Transverse colon (tissue), 4 donors: ENCODE measurements at regions not wholly inside any gene's neighbourhood (a gene's known extent, or its start where the extent isn't known, plus 50 kb on each side); places are given as distances from the start of the nearest gene placed in this dataset.

Experiments
- DNase-seq: peaks from one replicate; pipeline ENCODE4 v3.0.0-alpha.2; 2019
- H3K27ac ChIP-seq, 4 donors: fragments of 200-600 bp; sonication (generic); 2 replicates each; pipeline ENCODE4 v1.5.1; 2016 to 2018; ENCODE audit warnings: inconsistent platforms in 4 of 4
- H3K27me3 ChIP-seq: fragments of 200-600 bp; sonication (generic); 2 replicates; pipeline ENCODE4 v1.5.1; 2017; ENCODE audit warnings: inconsistent platforms
- H3K36me3 ChIP-seq, 4 donors: fragments of 200-600 bp; sonication (generic); 2 replicates each; pipeline ENCODE4 v1.5.1; 2017 to 2019; ENCODE audit warnings: inconsistent platforms in 4 of 4
- H3K4me1 ChIP-seq, 4 donors: fragments of 200-600 bp; sonication (generic); 2 replicates each; pipeline ENCODE4 v1.5.1; 2017 to 2020; ENCODE audit warnings: inconsistent platforms in 4 of 4
- H3K4me3 ChIP-seq, 4 donors: fragments of 200-600 bp; sonication (generic); 1 replicate in 1 of 4; 2 replicates in 3 of 4; pipeline versions ENCODE4 v1.5.1 to v1.6.1; 2017 to 2019; ENCODE audit warnings: inconsistent platforms in 4 of 4
- H3K9me3 ChIP-seq, 2 donors: fragments of 200-600 bp; sonication (generic); 2 replicates each; pipeline ENCODE4 v1.5.1; 2017 to 2019; ENCODE audit warnings: inconsistent platforms in 2 of 2
- EP300 ChIP-seq: sonication (generic); formaldehyde crosslinking; IDR thresholded peaks from one replicate; pipeline ENCODE4 v1.6.1; 2017; ENCODE audit warnings: antibody characterized with exemption, low read depth
- POLR2A ChIP-seq: fragments of 450-650 bp; IDR thresholded peaks from one replicate; pipeline ENCODE4 v1.6.1; 2016; ENCODE audit warnings: antibody characterized with exemption, mild to moderate bottlenecking, moderate library complexity
- POLR2AphosphoS5 ChIP-seq, 3 donors: sonication (generic); formaldehyde crosslinking; IDR thresholded peaks; one replicate each; pipeline ENCODE4 v1.6.1; 2016; ENCODE audit warnings: antibody characterized with exemption in 3 of 3
- WGBS, 2 donors: methylation state at CpG; one replicate each; pipeline ENCODE4 v1.1.5; 2018; ENCODE audit warnings: low coverage in 1 of 2; 5-methylcytosine and 5-hydroxymethylcytosine counted together
- in situ Hi-C, 4 donors: fragments of 200-750 bp; cut with MboI; loops; one replicate each; pipeline versions ENCODE4 v1.15.0 to v1.15.1; 2017; ENCODE audit warnings: low sequenced_read_pairs in 3 of 4, low pct_ligation_motif_present in 1 of 4, low pct_unique_long_range_greater_than_20kb in 1 of 4
- intact Hi-C: fragments of 100-400 bp; cut with DNase I; formaldehyde crosslinking; loops from one replicate; pipeline ENCODE4 v1.15.1; 2023; ENCODE audit warnings: low total_unique reads
- TF ChIP-seq, protein P1 (sequence below), 5 experiments: fragments of 200-600 bp in 3 of 5; fragments of 450-650 bp in 2 of 5; sonication (generic) in 3 of 5; IDR thresholded peaks; 1 replicate in 2 of 5; 2 replicates in 3 of 5; pipeline ENCODE4 v1.5.1; 2016 to 2017; ENCODE audit warnings: antibody characterized with exemption in 5 of 5, inconsistent platforms in 3 of 5, mild to moderate bottlenecking in 2 of 5, moderate library complexity in 1 of 5

DNA sequence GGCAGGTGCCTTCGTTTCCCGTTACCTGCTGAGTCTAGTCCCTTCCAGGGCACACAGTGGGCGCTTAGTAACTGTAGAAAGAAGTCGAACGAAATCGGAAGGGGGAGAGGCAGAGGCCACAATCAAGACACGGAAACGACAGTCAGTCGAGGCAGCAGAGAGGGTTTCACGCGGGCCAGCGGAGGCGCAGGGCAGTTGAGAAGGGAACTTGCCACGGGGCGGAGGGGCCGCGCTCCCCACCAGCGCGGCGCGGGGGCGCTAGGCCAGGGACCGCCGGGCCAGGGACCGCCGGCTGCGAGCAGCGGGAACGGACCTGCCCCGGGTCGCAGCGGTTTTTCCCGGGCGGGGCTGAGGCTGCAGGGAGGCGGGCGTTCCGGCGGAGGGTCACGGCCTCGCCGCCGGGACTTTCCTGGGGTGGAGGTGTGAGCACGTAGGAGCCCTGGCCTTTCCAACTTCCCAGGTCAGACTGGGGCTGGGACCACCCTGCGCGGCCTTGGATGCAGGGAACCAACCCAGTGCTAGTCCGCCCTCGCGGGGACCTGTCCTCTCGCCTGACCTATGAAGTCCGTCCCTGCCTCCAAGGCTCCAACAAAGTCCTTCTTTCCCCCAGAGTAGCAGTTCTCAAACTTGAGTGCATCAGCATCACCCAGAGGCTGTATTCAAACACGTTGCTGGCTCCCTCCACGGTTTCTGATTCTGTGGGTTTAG, 150.1 kb upstream of the FGGY start:
- Histone ChIP-seq H3K9me3 (no peaks in the 10 kb centered on the region), H3K36me3 (no peaks in the 10 kb centered on the region), H3K27ac (peak overlapping the region; percentile 50 to 73 (median 60)), H3K4me1 (peaks cover 0 to 37% (median 19%) of the 10 kb centered on the region in 4 donors), H3K4me3 (peak overlapping the region; percentile 35 to 59 (median 47)), H3K27me3 (no peaks in the 10 kb centered on the region)
- 6% methylated on average over 52 of the region's 52 CpGs; no CpG with 5 or more reads in 1 of the 2 donors for WGBS, 2 donors
- intact Hi-C loops (no loop called here), in situ Hi-C loops (no loop called here)
- DNase-seq, result peak; percentile 56
- peak; percentile 19 for TF ChIP-seq POLR2A
- TF ChIP-seq, protein P1, sequence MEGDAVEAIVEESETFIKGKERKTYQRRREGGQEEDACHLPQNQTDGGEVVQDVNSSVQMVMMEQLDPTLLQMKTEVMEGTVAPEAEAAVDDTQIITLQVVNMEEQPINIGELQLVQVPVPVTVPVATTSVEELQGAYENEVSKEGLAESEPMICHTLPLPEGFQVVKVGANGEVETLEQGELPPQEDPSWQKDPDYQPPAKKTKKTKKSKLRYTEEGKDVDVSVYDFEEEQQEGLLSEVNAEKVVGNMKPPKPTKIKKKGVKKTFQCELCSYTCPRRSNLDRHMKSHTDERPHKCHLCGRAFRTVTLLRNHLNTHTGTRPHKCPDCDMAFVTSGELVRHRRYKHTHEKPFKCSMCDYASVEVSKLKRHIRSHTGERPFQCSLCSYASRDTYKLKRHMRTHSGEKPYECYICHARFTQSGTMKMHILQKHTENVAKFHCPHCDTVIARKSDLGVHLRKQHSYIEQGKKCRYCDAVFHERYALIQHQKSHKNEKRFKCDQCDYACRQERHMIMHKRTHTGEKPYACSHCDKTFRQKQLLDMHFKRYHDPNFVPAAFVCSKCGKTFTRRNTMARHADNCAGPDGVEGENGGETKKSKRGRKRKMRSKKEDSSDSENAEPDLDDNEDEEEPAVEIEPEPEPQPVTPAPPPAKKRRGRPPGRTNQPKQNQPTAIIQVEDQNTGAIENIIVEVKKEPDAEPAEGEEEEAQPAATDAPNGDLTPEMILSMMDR (IDR thresholded peaks at IDR 0.05), result no peak

DNA sequence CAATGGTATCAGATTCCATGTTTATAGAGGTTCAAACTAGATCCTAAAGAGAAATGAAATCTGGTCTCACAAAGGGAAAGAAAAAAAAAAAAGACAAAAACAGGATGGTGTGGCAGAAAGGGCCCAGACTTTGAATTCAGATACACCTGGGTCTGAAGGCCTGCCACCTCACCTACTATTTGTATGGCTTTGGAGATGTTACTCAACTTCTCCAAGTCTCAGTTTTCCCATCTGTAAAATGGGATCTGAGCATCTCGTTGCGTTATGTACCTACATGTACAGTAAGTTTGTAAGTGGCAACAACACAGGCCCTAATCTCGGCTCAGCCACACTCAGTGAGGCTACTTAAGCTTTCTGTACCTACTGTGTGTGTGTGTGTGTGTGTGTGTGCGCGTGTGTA, 147.5 kb upstream of the FGGY start:
- in situ Hi-C loops (no loop called here), intact Hi-C loops (no loop called here)
- Histone ChIP-seq H3K9me3 (no peaks in the 10 kb centered on the region), H3K4me1 (peaks cover 0 to 30% (median 17%) of the 10 kb centered on the region in 4 donors), H3K4me3 (no peak overlapping the region), H3K27ac (peak overlapping the region in 2 of 4 donors; percentile 78 to 84), H3K27me3 (no peaks in the 10 kb centered on the region), H3K36me3 (no peaks in the 10 kb centered on the region)
- 91 to 98% methylated on average over 3 to 5 of the region's 5 CpGs for WGBS, 2 donors
- no peak for DNase-seq
- TF ChIP-seq POLR2A, result no peak
- no peak for TF ChIP-seq POLR2AphosphoS5 (IDR thresholded peaks at IDR 0.05)
- TF ChIP-seq EP300, result no peak
- TF ChIP-seq, protein P1 (IDR thresholded peaks at IDR 0.05), result no peak

DNA sequence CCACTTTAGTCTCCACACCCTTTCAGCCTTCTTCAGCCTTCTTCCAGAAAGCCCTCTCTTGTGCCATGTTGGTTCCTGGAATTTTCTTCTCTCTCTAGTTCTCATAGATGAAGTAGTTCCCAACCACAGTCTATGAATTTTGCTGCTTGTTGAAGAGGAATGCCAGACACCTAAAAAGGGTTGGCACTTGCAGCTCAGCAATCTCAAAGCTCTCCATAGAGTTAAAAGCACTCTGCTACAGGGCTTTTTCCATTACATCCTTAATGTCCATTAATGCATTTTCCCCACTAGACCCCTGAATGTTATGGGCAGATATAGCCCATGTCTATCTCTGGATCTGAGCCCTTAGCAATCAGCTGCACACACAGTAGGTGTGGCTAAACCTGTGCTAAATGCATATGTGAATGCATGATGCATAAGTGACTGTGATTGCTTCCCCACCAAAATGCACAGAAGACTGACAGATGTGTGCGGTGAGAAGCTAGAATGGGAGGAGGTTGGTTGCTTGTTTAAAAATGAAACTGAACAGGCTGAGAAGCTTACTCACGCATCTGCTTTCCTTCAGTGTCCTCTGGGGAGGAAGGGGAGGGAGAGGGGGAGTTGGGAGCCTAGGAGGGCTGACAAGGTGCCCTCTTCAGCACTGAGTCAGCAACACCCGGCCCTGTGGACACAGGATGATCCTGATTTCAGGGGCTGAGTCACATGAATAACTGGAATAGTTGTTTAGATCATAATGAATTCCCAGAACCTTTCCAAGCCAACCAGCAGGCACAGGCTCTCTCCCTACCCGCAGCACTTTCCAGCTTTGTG, 146.1 kb upstream of the FGGY start:
- peak; percentile 68 for DNase-seq
- intact Hi-C loops (loop anchor here (5.0 kb wide), 1 partner anchor 77 kb away; no protein-coding TSS in a partner anchor), in situ Hi-C loops (no loop called here)
- WGBS, 2 donors, result 18 to 44% methylated on average over 2 to 4 of the region's 4 CpGs
- Histone ChIP-seq H3K4me3 (no peak overlapping the region), H3K27ac (peak overlapping the region; percentile 76 to 89 (median 81)), H3K36me3 (no peaks in the 10 kb centered on the region), H3K27me3 (no peaks in the 10 kb centered on the region), H3K9me3 (no peaks in the 10 kb centered on the region), H3K4me1 (peaks cover 0 to 32% (median 17%) of the 10 kb centered on the region in 4 donors)
- peak; percentile 83 to 91 (median 89) for TF ChIP-seq POLR2AphosphoS5 (IDR thresholded peaks at IDR 0.05)
- peak; percentile 84 for TF ChIP-seq EP300
- no peak for TF ChIP-seq POLR2A
- TF ChIP-seq, protein P1 (IDR thresholded peaks at IDR 0.05), result no peak

DNA sequence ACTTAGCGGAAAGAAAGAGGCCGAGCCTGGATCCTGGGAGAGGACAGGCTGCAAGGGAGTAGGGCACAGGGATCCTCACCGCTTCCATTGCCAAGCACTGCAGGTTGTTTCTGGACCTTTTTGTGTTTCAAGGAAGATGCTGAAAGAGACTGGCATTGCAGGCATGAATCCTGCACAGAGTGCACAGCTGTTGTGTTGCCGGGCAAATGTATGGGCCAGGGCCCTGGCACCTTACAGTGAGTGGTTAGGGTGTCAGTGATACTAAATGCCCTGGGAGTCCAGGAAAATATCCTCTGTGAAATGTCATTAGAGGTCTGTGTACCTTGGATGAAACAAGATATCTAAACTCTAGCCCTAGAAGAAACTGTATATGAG, 145.5 kb upstream of the FGGY start:
- 88% methylated on average over 4 of the region's 4 CpGs; no CpG with 5 or more reads in 1 of the 2 donors for WGBS, 2 donors
- no peaks in the 10 kb centered on the region for H3K36me3 ChIP-seq
- in situ Hi-C loops, result no loop called here
- no peaks in the 10 kb centered on the region for H3K27me3 ChIP-seq
- peak overlapping the region; percentile 76 to 89 (median 81) for H3K27ac ChIP-seq
- no peak overlapping the region for H3K4me3 ChIP-seq
- H3K9me3 ChIP-seq, result no peaks in the 10 kb centered on the region
- peaks cover 0 to 36% (median 17%) of the 10 kb centered on the region in 4 donors for H3K4me1 ChIP-seq
- DNase-seq, result no peak
- intact Hi-C loops, result loop anchor here (5.0 kb wide), 1 partner anchor 76 kb away; no protein-coding TSS in a partner anchor
- no peak for TF ChIP-seq EP300
- TF ChIP-seq, protein P1 (IDR thresholded peaks at IDR 0.05), result no peak
- TF ChIP-seq POLR2AphosphoS5 (IDR thresholded peaks at IDR 0.05), result no peak
- no peak for TF ChIP-seq POLR2A
